Peyer's patch (tissue), 4 donors: ENCODE measurements at regions not wholly inside any gene's neighbourhood (a gene's known extent, or its start where the extent isn't known, plus 50 kb on each side); places are given as distances from the start of the nearest gene placed in this dataset.

Source experiments
- DNase-seq, 3 donors: peaks; one replicate each; pipeline ENCODE4 v3.0.0-alpha.2; 2017 to 2019
- H3K27ac ChIP-seq, 4 donors: fragments of 200-600 bp; sonication (generic); one replicate each; pipeline ENCODE4 v1.5.1; 2016 to 2019
- H3K27me3 ChIP-seq, 2 donors: fragments of 200-600 bp; sonication (generic); one replicate each; pipeline ENCODE4 v1.5.1; 2019
- H3K36me3 ChIP-seq, 3 donors: fragments of 200-600 bp; sonication (generic); one replicate each; pipeline ENCODE4 v1.5.1; 2016 to 2019
- H3K4me1 ChIP-seq, 4 donors: fragments of 200-600 bp; sonication (generic); one replicate each; pipeline ENCODE4 v1.5.1; 2016 to 2019
- H3K4me3 ChIP-seq, 4 donors: fragments of 200-600 bp; sonication (generic); 1 replicate in 3 of 4; 2 replicates in 1 of 4; pipeline ENCODE4 v1.5.1; 2016 to 2019; ENCODE audit warnings: mild to moderate bottlenecking in 1 of 4
- H3K9me3 ChIP-seq, 4 donors: fragments of 200-600 bp; sonication (generic); one replicate each; pipeline ENCODE4 v1.5.1; 2016 to 2019; ENCODE audit warnings: mild to moderate bottlenecking in 1 of 4
- CTCF ChIP-seq, 6 experiments: fragments of 450-650 bp in 4 of 6; fragments of 200-600 bp in 2 of 6; sonication (generic) in 1 of 6; IDR thresholded peaks; one replicate each; pipeline ENCODE4 v1.5.1; 2017 to 2019; ENCODE audit warnings: antibody characterized with exemption in 6 of 6, mild to moderate bottlenecking in 3 of 6, moderate library complexity in 1 of 6
- POLR2A ChIP-seq, 2 donors: fragments of 450-650 bp; IDR thresholded peaks; one replicate each; pipeline ENCODE4 v1.5.1; 2017; ENCODE audit warnings: antibody characterized with exemption in 2 of 2, mild to moderate bottlenecking in 2 of 2, moderate library complexity in 2 of 2

GRCh38 chr6:2433266-2433665, 187.9 kb upstream of the GMDS start:
- Histone ChIP-seq H3K4me3 (no peak overlapping the region), H3K9me3 (no peaks in the 10 kb centered on the region), H3K27me3 (no peaks in the 10 kb centered on the region), H3K4me1 (no peaks in the 10 kb centered on the region), H3K36me3 (no peaks in the 10 kb centered on the region), H3K27ac (no peak overlapping the region)
- TF ChIP-seq CTCF (IDR thresholded peaks at IDR 0.05): no peak
- no peak for TF ChIP-seq POLR2A (IDR thresholded peaks at IDR 0.05)
- no peak for DNase-seq

- H3K4me1 ChIP-seq: no peaks in the 10 kb centered on the region
- no peaks in the 10 kb centered on the region for H3K36me3 ChIP-seq
- no peak overlapping the region for H3K4me3 ChIP-seq
- no peak for DNase-seq
- no peaks in the 10 kb centered on the region for H3K9me3 ChIP-seq
- no peak overlapping the region for H3K27ac ChIP-seq
- no peaks in the 10 kb centered on the region for H3K27me3 ChIP-seq
- TF ChIP-seq CTCF (IDR thresholded peaks at IDR 0.05): no peak
- no peak for TF ChIP-seq POLR2A (IDR thresholded peaks at IDR 0.05)
Measured at GRCh38 chr6:2432292-2432691, 186.9 kb upstream of the GMDS start.

- DNase-seq: no peak
- Histone ChIP-seq H3K4me3 (no peak overlapping the region), H3K9me3 (no peaks in the 10 kb centered on the region), H3K27ac (no peak overlapping the region), H3K27me3 (no peaks in the 10 kb centered on the region), H3K4me1 (no peaks in the 10 kb centered on the region), H3K36me3 (no peaks in the 10 kb centered on the region)
- TF ChIP-seq CTCF (IDR thresholded peaks at IDR 0.05): no peak
- TF ChIP-seq POLR2A (IDR thresholded peaks at IDR 0.05): no peak
Measured at GRCh38 chr6:2430612-2431011, 185.2 kb upstream of the GMDS start.

GRCh38 chr6:2429460-2429859, 184.1 kb upstream of the GMDS start:
- Histone ChIP-seq H3K27ac (no peak overlapping the region), H3K4me3 (no peak overlapping the region), H3K36me3 (no peaks in the 10 kb centered on the region), H3K9me3 (no peaks in the 10 kb centered on the region), H3K27me3 (no peaks in the 10 kb centered on the region), H3K4me1 (no peaks in the 10 kb centered on the region)
- DNase-seq: no peak
- TF ChIP-seq CTCF (IDR thresholded peaks at IDR 0.05): no peak
- no peak for TF ChIP-seq POLR2A (IDR thresholded peaks at IDR 0.05)

GRCh38 chr6:2429032-2429431, 183.6 kb upstream of the GMDS start:
- Histone ChIP-seq H3K9me3 (no peaks in the 10 kb centered on the region), H3K4me1 (no peaks in the 10 kb centered on the region), H3K27ac (no peak overlapping the region), H3K27me3 (no peaks in the 10 kb centered on the region), H3K36me3 (no peaks in the 10 kb centered on the region), H3K4me3 (no peak overlapping the region)
- TF ChIP-seq CTCF (IDR thresholded peaks at IDR 0.05) (no peak), POLR2A (IDR thresholded peaks at IDR 0.05) (no peak)
- no peak for DNase-seq
